ENCODE measurements at regions not wholly inside any gene's neighbourhood (a gene's known extent, or its start where the extent isn't known, plus 50 kb on each side); places are given as distances from the start of the nearest gene placed in this dataset.

DNA sequence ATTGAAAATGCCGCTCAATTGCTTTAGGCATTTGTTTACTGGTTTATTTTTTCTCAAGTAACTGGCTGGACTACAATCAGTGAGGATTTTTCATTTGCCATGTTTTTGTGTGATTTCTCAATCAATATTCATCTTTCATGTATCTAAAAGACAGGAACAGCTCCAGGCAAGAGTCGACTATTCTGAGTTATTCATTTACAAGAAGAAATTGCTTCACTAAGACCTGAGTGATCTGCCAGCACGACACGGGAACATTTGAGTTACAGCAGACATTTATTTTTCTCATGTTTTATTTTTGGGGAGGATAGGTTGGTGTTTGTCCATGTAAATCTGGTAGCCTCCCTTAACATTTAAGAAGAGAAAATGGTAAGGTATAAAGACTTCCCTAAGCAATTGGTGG lies 124.1 kb downstream of the CBLN4 start:
- H3K27ac ChIP-seq (ENCODE audit: low read depth), result no peak overlapping the region
- H3K27me3 ChIP-seq (ENCODE audit: insufficient read depth), result no peaks in the 10 kb centered on the region
- Mint-ChIP-seq H3K4me1 (no peaks in the 10 kb centered on the region), H3K36me3 (ENCODE audit: low read depth) (peaks cover 27% of the 10 kb centered on the region), H3K4me3 (no peak overlapping the region), H3K27me3 (ENCODE audit: insufficient read depth, low read depth, poor library complexity) (no peaks in the 10 kb centered on the region), H3K27ac (no peak overlapping the region), H3K9me3 (peaks cover 93% of the 10 kb centered on the region)
- H3K4me1 ChIP-seq (ENCODE audit: insufficient read depth), result no peaks in the 10 kb centered on the region
- H4K20me1 ChIP-seq (replicated peaks; ENCODE audit: insufficient read depth), result no peaks in the 10 kb centered on the region
- no peak overlapping the region for H3K4me2 ChIP-seq
- ATAC-seq (no peak), DNase-seq (ENCODE audit: low spot score) (no peak)
- TF ChIP-seq ZNF114 (CRISPR knock-in tag; IDR thresholded peaks at IDR 0.05) (no peak), NANOG (IDR thresholded peaks at IDR 0.05; ENCODE audit: borderline replicate concordance) (no peak), EZH2 (IDR thresholded peaks at IDR 0.05; ENCODE audit: low read depth, unreplicated experiment) (no peak), POLR2AphosphoS5 (IDR thresholded peaks at IDR 0.05; ENCODE audit: low read depth) (no peak), ZNF331 (CRISPR knock-in tag; IDR thresholded peaks at IDR 0.05; ENCODE audit: low read depth) (no peak), JUNB (IDR thresholded peaks at IDR 0.05; ENCODE audit: unreplicated experiment) (no peak)
- TF ChIP-seq, protein P1, sequence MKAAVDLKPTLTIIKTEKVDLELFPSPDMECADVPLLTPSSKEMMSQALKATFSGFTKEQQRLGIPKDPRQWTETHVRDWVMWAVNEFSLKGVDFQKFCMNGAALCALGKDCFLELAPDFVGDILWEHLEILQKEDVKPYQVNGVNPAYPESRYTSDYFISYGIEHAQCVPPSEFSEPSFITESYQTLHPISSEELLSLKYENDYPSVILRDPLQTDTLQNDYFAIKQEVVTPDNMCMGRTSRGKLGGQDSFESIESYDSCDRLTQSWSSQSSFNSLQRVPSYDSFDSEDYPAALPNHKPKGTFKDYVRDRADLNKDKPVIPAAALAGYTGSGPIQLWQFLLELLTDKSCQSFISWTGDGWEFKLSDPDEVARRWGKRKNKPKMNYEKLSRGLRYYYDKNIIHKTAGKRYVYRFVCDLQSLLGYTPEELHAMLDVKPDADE (IDR thresholded peaks at IDR 0.05), result no peak
- TF ChIP-seq, protein P2, sequence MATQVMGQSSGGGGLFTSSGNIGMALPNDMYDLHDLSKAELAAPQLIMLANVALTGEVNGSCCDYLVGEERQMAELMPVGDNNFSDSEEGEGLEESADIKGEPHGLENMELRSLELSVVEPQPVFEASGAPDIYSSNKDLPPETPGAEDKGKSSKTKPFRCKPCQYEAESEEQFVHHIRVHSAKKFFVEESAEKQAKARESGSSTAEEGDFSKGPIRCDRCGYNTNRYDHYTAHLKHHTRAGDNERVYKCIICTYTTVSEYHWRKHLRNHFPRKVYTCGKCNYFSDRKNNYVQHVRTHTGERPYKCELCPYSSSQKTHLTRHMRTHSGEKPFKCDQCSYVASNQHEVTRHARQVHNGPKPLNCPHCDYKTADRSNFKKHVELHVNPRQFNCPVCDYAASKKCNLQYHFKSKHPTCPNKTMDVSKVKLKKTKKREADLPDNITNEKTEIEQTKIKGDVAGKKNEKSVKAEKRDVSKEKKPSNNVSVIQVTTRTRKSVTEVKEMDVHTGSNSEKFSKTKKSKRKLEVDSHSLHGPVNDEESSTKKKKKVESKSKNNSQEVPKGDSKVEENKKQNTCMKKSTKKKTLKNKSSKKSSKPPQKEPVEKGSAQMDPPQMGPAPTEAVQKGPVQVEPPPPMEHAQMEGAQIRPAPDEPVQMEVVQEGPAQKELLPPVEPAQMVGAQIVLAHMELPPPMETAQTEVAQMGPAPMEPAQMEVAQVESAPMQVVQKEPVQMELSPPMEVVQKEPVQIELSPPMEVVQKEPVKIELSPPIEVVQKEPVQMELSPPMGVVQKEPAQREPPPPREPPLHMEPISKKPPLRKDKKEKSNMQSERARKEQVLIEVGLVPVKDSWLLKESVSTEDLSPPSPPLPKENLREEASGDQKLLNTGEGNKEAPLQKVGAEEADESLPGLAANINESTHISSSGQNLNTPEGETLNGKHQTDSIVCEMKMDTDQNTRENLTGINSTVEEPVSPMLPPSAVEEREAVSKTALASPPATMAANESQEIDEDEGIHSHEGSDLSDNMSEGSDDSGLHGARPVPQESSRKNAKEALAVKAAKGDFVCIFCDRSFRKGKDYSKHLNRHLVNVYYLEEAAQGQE (IDR thresholded peaks at IDR 0.05; ENCODE audit: unreplicated experiment), result no peak
- TF ChIP-seq, protein P3, sequence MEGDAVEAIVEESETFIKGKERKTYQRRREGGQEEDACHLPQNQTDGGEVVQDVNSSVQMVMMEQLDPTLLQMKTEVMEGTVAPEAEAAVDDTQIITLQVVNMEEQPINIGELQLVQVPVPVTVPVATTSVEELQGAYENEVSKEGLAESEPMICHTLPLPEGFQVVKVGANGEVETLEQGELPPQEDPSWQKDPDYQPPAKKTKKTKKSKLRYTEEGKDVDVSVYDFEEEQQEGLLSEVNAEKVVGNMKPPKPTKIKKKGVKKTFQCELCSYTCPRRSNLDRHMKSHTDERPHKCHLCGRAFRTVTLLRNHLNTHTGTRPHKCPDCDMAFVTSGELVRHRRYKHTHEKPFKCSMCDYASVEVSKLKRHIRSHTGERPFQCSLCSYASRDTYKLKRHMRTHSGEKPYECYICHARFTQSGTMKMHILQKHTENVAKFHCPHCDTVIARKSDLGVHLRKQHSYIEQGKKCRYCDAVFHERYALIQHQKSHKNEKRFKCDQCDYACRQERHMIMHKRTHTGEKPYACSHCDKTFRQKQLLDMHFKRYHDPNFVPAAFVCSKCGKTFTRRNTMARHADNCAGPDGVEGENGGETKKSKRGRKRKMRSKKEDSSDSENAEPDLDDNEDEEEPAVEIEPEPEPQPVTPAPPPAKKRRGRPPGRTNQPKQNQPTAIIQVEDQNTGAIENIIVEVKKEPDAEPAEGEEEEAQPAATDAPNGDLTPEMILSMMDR (conservative IDR thresholded peaks at IDR 0.05; ENCODE audit: low read depth in 2 of 2), result no peak
- TF ChIP-seq, protein P4, sequence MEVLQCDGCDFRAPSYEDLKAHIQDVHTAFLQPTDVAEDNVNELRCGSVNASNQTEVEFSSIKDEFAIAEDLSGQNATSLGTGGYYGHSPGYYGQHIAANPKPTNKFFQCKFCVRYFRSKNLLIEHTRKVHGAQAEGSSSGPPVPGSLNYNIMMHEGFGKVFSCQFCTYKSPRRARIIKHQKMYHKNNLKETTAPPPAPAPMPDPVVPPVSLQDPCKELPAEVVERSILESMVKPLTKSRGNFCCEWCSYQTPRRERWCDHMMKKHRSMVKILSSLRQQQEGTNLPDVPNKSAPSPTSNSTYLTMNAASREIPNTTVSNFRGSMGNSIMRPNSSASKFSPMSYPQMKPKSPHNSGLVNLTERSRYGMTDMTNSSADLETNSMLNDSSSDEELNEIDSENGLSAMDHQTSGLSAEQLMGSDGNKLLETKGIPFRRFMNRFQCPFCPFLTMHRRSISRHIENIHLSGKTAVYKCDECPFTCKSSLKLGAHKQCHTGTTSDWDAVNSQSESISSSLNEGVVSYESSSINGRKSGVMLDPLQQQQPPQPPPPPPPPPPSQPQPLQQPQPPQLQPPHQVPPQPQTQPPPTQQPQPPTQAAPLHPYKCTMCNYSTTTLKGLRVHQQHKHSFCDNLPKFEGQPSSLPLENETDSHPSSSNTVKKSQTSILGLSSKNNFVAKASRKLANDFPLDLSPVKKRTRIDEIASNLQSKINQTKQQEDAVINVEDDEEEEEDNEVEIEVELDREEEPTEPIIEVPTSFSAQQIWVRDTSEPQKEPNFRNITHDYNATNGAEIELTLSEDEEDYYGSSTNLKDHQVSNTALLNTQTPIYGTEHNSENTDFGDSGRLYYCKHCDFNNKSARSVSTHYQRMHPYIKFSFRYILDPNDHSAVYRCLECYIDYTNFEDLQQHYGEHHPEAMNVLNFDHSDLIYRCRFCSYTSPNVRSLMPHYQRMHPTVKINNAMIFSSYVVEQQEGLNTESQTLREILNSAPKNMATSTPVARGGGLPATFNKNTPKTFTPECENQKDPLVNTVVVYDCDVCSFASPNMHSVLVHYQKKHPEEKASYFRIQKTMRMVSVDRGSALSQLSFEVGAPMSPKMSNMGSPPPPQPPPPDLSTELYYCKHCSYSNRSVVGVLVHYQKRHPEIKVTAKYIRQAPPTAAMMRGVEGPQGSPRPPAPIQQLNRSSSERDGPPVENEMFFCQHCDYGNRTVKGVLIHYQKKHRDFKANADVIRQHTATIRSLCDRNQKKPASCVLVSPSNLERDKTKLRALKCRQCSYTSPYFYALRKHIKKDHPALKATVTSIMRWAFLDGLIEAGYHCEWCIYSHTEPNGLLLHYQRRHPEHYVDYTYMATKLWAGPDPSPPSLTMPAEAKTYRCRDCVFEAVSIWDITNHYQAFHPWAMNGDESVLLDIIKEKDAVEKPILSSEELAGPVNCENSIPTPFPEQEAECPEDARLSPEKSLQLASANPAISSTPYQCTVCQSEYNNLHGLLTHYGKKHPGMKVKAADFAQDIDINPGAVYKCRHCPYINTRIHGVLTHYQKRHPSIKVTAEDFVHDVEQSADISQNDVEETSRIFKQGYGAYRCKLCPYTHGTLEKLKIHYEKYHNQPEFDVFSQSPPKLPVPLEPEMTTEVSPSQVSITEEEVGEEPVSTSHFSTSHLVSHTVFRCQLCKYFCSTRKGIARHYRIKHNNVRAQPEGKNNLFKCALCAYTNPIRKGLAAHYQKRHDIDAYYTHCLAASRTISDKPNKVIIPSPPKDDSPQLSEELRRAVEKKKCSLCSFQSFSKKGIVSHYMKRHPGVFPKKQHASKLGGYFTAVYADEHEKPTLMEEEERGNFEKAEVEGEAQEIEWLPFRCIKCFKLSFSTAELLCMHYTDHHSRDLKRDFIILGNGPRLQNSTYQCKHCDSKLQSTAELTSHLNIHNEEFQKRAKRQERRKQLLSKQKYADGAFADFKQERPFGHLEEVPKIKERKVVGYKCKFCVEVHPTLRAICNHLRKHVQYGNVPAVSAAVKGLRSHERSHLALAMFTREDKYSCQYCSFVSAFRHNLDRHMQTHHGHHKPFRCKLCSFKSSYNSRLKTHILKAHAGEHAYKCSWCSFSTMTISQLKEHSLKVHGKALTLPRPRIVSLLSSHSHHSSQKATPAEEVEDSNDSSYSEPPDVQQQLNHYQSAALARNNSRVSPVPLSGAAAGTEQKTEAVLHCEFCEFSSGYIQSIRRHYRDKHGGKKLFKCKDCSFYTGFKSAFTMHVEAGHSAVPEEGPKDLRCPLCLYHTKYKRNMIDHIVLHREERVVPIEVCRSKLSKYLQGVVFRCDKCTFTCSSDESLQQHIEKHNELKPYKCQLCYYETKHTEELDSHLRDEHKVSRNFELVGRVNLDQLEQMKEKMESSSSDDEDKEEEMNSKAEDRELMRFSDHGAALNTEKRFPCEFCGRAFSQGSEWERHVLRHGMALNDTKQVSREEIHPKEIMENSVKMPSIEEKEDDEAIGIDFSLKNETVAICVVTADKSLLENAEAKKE (CRISPR knock-in tag; IDR thresholded peaks at IDR 0.05), result no peak
- H3K4me3 ChIP-seq, result no peak overlapping the region
- peaks cover 7% of the 10 kb centered on the region; the same call in 1 of the 2 replicates for H3K36me3 ChIP-seq (ENCODE audit: insufficient read depth)
- H2AFZ ChIP-seq, result no peak overlapping the region
- H3F3A ChIP-seq (replicated peaks; ENCODE audit: low read depth), result no peaks in the 10 kb centered on the region
- no peaks in the 10 kb centered on the region for H3K9me2 ChIP-seq (ENCODE audit: insufficient read depth)
- H3K79me2 ChIP-seq (replicated peaks; ENCODE audit: insufficient read depth), result no peaks in the 10 kb centered on the region

Measured in GM23338 (cell line).